ENCODE measurements at regions not wholly inside any gene's neighbourhood (a gene's known extent, or its start where the extent isn't known, plus 50 kb on each side); places are given as distances from the start of the nearest gene placed in this dataset.
A peak's percentile ranks its signal among the peaks of the same experiment; 100 is the strongest.

- no peak for DNase-seq (ENCODE audit: low read depth)
Measured at GRCh38 chr14:106850913-106851825, 1324.8 kb downstream of the TMEM121 start.

- DNase-seq (ENCODE audit: low read depth) = peak; percentile 45
Measured at GRCh38 chr14:106872611-106873446, 1346.4 kb downstream of the TMEM121 start.

- DNase-seq (ENCODE audit: low read depth) = no peak
Measured at GRCh38 chr14:106874350-106874749, 1348.0 kb downstream of the TMEM121 start.

- no peak for DNase-seq (ENCODE audit: low read depth)
Measured at GRCh38 chr14:106875503-106875902, 1349.1 kb downstream of the TMEM121 start.

- no peak for DNase-seq (ENCODE audit: low read depth)
Measured at GRCh38 chr14:106876711-106877110, 1350.3 kb downstream of the TMEM121 start.

GRCh38 chr14:106877517-106877916 is 1351.1 kb downstream of the TMEM121 start:
- no peak for DNase-seq (ENCODE audit: low read depth)

- DNase-seq (ENCODE audit: low read depth) = no peak
Measured at GRCh38 chr14:106879241-106879640, 1352.9 kb downstream of the TMEM121 start.

GRCh38 chr14:106883218-106883692 is 1356.9 kb downstream of the TMEM121 start:
- DNase-seq (ENCODE audit: low read depth) = no peak
